ENCODE measurements at regions not wholly inside any gene's neighbourhood (a gene's known extent, or its start where the extent isn't known, plus 50 kb on each side); places are given as distances from the start of the nearest gene placed in this dataset.
"Not testable (repeated sequence)": the region's sequence is repeated elsewhere in the genome, so short reads cannot be mapped to it uniquely, and the experiment has no call there.

- DNase-seq (ENCODE audit: low read depth) = no peak
These were observed 124.4 kb upstream of the VPREB1 start for GRCh38 chr22:22120160-22120559.

GRCh38 chr22:22118987-22119386 lies 125.6 kb upstream of the VPREB1 start:
- no peak for DNase-seq (ENCODE audit: low read depth)

- not testable (repeated sequence) for DNase-seq (ENCODE audit: low read depth)
These were observed 126.6 kb upstream of the VPREB1 start for GRCh38 chr22:22117864-22118544.

GRCh38 chr22:22116997-22117770 lies 127.4 kb upstream of the VPREB1 start:
- DNase-seq (ENCODE audit: low read depth) = not testable (repeated sequence)

- no peak for DNase-seq (ENCODE audit: low read depth)
These were observed 130.9 kb upstream of the VPREB1 start for GRCh38 chr22:22113701-22114100.

- no peak for DNase-seq (ENCODE audit: low read depth)
These were observed 130.1 kb upstream of the TOP3B start for GRCh38 chr22:22112533-22113294.

GRCh38 chr22:22111983-22112382 lies 129.4 kb upstream of the TOP3B start:
- DNase-seq (ENCODE audit: low read depth) = no peak

GRCh38 chr22:22111267-22111751 lies 128.7 kb upstream of the TOP3B start:
- DNase-seq (ENCODE audit: low read depth) = peak; percentile 91

GRCh38 chr22:22110548-22111266 lies 128.1 kb upstream of the TOP3B start:
- DNase-seq (ENCODE audit: low read depth) = peak; percentile 70

GRCh38 chr22:22109693-22110466 lies 127.3 kb upstream of the TOP3B start:
- no peak for DNase-seq (ENCODE audit: low read depth)

GRCh38 chr22:22106855-22107254 lies 124.3 kb upstream of the TOP3B start:
- DNase-seq (ENCODE audit: low read depth) = no peak

- no peak for DNase-seq (ENCODE audit: low read depth)
These were observed 122.8 kb upstream of the TOP3B start for GRCh38 chr22:22105364-22105763.

- DNase-seq (ENCODE audit: low read depth) = peak; percentile 8
These were observed 120.7 kb upstream of the TOP3B start for GRCh38 chr22:22103078-22103875.

GRCh38 chr22:22099833-22100812 lies 117.5 kb upstream of the TOP3B start:
- DNase-seq (ENCODE audit: low read depth) = no peak

GRCh38 chr22:22099194-22099486 lies 116.6 kb upstream of the TOP3B start:
- DNase-seq (ENCODE audit: low read depth) = no peak

- DNase-seq (ENCODE audit: low read depth) = no peak
These were observed 116.0 kb upstream of the TOP3B start for GRCh38 chr22:22098457-22099193.

GRCh38 chr22:22097727-22098228 lies 115.2 kb upstream of the TOP3B start:
- DNase-seq (ENCODE audit: low read depth) = no peak

- DNase-seq (ENCODE audit: low read depth) = no peak
These were observed 112.3 kb upstream of the TOP3B start for GRCh38 chr22:22094921-22095320.
